GM12875 (cell line): ENCODE measurements at regions not wholly inside any gene's neighbourhood (a gene's known extent, or its start where the extent isn't known, plus 50 kb on each side); places are given as distances from the start of the nearest gene placed in this dataset.
"Not testable (repeated sequence)": the region's sequence is repeated elsewhere in the genome, so short reads cannot be mapped to it uniquely, and the experiment has no call there.

ENCODE experiments used
- H3K4me3 ChIP-seq: one replicate; pipeline ENCODE4 v1.5.1; 2011; ENCODE audit warnings: low read depth, low read length, control low read depth
- TF ChIP-seq, protein P1 (sequence below): IDR thresholded peaks from 2 replicates; pipeline ENCODE4 v1.5.1; 2011; ENCODE audit warnings: low read depth, mild to moderate bottlenecking, control low read depth, inconsistent platforms, low read length, moderate library complexity, borderline replicate concordance; ENCODE audit not compliant: insufficient read depth

DNA sequence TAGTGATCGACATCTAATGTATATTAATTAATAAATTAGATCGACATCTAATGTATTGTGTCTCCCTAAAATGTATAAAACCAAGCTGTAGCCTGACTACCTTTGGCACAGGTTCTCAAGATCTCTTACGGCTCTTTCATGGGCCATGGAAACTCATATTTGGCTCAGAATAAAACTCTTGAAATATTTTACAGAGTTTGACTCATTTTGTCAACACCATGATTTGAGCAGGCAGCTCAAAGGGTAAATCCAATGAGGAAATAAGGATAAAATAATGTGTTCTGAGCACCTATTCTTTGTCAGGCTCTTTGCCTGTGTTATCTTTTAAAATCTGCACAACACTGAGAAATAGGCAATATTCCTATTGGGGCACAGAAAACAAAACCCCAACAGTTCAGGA lies 223.4 kb upstream of the DUSP10 start:
- H3K4me3 ChIP-seq, result no peak overlapping the region

DNA sequence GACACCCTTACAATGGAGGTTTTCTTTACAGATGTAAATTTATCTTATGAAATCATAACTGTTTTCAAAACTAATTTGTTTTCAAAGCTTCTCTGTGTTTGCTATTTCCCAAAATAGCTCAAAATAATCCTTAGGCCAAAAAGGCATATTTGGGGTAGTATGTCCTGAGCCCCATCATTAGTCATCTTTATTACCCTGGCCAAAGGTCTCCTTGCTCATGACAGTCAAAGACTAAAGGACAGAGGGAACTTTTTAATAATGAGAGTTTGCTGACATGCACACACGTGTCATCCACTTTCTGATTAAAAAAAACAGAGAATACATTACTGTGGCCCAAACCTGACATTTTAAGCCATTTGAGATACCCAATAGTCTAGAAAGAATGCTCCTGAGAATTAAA lies 221.9 kb upstream of the DUSP10 start:
- no peak overlapping the region for H3K4me3 ChIP-seq
- TF ChIP-seq, protein P1, sequence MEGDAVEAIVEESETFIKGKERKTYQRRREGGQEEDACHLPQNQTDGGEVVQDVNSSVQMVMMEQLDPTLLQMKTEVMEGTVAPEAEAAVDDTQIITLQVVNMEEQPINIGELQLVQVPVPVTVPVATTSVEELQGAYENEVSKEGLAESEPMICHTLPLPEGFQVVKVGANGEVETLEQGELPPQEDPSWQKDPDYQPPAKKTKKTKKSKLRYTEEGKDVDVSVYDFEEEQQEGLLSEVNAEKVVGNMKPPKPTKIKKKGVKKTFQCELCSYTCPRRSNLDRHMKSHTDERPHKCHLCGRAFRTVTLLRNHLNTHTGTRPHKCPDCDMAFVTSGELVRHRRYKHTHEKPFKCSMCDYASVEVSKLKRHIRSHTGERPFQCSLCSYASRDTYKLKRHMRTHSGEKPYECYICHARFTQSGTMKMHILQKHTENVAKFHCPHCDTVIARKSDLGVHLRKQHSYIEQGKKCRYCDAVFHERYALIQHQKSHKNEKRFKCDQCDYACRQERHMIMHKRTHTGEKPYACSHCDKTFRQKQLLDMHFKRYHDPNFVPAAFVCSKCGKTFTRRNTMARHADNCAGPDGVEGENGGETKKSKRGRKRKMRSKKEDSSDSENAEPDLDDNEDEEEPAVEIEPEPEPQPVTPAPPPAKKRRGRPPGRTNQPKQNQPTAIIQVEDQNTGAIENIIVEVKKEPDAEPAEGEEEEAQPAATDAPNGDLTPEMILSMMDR, result no peak

More for the DNA sequence above, 223.4 kb upstream of the DUSP10 start:
- TF ChIP-seq, protein P1, result no peak

DNA sequence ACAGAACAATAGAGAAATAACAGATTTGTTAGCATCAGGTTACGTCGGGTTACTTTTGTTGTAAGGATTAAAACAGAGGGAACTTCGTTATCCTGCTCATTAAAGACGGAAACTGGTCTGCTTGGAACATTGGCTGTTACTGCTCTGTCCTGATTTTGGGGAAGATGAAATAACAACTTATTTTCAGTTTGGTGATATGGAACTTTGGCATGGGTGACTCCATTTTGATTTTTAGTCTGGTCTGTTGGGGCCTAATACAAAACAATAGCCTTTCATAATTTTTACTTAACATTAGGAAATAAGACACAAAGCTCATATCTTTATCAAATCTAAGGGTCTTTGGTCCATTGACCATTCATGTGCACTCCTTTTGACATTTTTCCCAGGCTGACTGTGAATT lies 220.5 kb upstream of the DUSP10 start:
- no peak overlapping the region for H3K4me3 ChIP-seq
- TF ChIP-seq, protein P1, result no peak

DNA sequence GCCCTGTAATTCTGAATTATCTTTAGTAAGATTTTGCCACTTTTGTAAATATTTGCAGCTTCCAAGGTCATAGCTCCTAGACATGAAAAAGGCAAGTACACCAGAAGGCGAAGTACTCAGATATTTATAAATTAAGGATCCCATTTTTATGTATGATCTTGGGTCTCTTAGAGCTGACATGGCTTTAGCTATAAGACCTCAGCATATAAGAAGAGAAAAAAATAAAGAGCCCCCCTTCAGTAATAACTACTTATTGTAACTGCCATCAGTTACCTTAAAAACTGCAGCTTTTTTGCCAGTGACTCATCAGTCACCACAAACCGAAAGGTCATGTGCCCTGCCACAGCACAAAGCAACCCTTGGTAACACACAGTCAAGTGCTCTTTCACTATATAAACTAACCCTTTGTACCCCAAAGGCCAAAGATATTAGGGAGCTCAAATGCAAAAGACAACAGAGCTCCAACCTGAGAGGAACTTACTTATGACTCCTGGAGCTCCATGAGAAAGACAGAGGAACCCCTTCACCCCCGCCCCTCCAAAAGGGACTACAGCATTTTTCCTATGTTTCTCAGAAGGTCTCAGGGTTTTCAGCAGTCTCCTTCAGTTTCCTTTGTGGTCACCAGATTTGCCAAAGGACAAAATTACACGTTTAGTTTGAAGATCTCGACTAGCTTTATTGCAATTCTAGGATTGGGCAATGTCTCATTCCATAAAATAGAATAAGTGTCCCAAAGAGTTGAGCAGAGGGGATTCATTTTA lies 219.8 kb upstream of the DUSP10 start:
- H3K4me3 ChIP-seq, result no peak overlapping the region
- TF ChIP-seq, protein P1, result no peak

DNA sequence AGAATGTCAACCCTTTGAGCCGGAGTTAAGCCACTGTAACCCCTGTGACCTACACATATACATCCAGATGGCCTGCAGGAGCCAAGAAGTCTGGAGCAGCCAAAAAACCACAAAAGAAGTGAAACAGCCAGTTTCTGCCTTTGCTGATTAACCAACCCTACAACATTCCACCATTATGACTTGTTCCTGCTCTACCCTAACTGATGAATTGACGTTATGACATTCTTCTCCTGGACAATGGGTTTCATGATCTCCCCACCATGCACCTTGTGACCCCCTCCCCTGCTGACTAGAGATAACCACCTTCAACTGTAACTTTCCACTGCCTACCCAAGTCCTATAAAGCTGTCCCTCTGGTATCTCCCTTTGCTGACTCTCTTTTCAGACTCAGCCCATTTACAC lies 216.3 kb upstream of the DUSP10 start:
- H3K4me3 ChIP-seq, result not testable (repeated sequence)

DNA sequence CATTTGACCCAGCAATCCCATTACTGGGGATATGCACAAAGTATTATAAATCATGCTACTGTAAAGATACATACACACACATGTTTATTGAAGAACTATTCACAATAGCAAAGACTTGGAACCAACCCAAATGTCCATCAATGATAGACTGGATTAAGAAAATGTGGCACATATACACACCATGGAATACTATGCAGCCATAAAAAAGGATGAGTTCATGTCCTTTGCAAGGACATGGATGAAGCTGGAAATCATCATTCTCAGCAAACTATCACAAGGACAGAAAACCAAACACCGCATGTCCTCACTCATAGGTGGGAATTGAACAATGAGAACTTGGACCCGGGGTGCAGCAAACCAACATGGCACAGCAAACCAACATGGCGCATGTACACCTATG lies 215.5 kb upstream of the DUSP10 start:
- not testable (repeated sequence) for H3K4me3 ChIP-seq

DNA sequence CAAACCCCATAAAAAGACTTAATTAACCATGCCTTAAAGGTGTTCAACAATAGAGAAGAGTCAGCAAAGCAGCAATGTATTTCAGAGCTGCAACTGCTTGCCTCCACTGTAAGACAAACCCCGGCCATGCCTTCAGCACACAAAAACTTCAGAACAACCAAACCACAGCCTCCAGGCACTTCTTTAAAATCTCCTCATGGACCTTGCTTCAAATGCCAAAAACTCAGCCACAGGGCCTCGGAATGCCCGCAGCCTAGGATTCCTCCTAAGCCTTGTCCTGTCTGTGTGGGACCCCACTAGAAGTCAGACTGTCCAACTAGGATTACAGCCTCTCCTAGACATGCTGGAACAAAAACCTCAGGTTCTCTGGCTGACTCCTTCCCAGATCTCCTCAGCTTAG lies 208.1 kb upstream of the DUSP10 start:
- H3K4me3 ChIP-seq, result no peak overlapping the region
- TF ChIP-seq, protein P1, result no peak

DNA sequence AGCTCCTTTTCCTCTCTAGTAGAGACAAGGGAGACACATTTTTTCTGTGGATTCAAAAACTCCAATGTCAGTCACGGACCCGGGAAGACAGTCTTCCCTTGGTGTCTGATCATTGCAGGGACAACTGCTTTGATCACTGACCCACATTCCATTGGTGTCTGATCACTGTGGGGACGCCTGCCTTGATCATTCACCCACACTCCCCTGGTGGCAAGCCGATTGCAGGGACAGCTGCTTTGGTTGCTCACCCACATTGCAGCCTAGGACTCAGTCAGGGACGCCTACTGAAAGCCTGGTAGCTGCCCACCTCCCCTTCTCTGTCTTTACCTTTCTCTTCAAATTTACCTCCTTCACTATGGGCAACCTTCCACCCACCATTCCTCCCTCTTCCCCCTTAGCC lies 206.6 kb upstream of the DUSP10 start:
- H3K4me3 ChIP-seq, result no peak overlapping the region
- TF ChIP-seq, protein P1, result no peak
